Peyer's patch (tissue), 4 donors: ENCODE measurements at regions not wholly inside any gene's neighbourhood (a gene's known extent, or its start where the extent isn't known, plus 50 kb on each side); places are given as distances from the start of the nearest gene placed in this dataset.

Experiments used
- DNase-seq, 3 donors: peaks; one replicate each; pipeline ENCODE4 v3.0.0-alpha.2; 2017 to 2019
- H3K27ac ChIP-seq, 4 donors: fragments of 200-600 bp; sonication (generic); one replicate each; pipeline ENCODE4 v1.5.1; 2016 to 2019
- H3K27me3 ChIP-seq, 2 donors: fragments of 200-600 bp; sonication (generic); one replicate each; pipeline ENCODE4 v1.5.1; 2019
- H3K36me3 ChIP-seq, 3 donors: fragments of 200-600 bp; sonication (generic); one replicate each; pipeline ENCODE4 v1.5.1; 2016 to 2019
- H3K4me1 ChIP-seq, 4 donors: fragments of 200-600 bp; sonication (generic); one replicate each; pipeline ENCODE4 v1.5.1; 2016 to 2019
- H3K4me3 ChIP-seq, 4 donors: fragments of 200-600 bp; sonication (generic); 1 replicate in 3 of 4; 2 replicates in 1 of 4; pipeline ENCODE4 v1.5.1; 2016 to 2019; ENCODE audit warnings: mild to moderate bottlenecking in 1 of 4
- H3K9me3 ChIP-seq, 4 donors: fragments of 200-600 bp; sonication (generic); one replicate each; pipeline ENCODE4 v1.5.1; 2016 to 2019; ENCODE audit warnings: mild to moderate bottlenecking in 1 of 4
- POLR2A ChIP-seq, 2 donors: fragments of 450-650 bp; IDR thresholded peaks; one replicate each; pipeline ENCODE4 v1.5.1; 2017; ENCODE audit warnings: antibody characterized with exemption in 2 of 2, mild to moderate bottlenecking in 2 of 2, moderate library complexity in 2 of 2
- TF ChIP-seq, protein P1 (sequence below), 6 experiments: fragments of 450-650 bp in 4 of 6; fragments of 200-600 bp in 2 of 6; sonication (generic) in 1 of 6; IDR thresholded peaks; one replicate each; pipeline ENCODE4 v1.5.1; 2017 to 2019; ENCODE audit warnings: antibody characterized with exemption in 6 of 6, mild to moderate bottlenecking in 3 of 6, moderate library complexity in 1 of 6

DNA sequence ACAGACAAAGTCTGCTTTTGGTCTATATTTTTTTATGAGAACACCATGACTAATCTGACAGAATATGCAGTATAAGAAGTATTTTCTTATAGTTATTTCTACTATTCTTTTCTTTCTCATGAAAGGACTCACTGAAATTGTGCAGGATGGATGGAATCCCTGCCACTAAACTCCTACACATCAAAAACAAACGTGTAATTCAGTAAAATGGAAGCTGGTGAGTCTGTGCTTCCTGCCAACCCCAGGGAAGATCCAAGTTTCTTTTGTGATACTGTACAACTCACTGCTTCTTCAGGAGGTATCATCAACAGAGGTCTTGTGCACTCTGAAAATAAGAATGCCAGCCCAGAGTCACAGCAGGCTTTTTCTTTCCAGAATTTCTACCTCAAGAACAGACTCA, 241.2 kb downstream of the MRPL39 start:
- Histone ChIP-seq H3K36me3 (no peaks in the 10 kb centered on the region), H3K27me3 (no peaks in the 10 kb centered on the region), H3K4me1 (no peaks in the 10 kb centered on the region), H3K9me3 (no peaks in the 10 kb centered on the region), H3K27ac (no peak overlapping the region), H3K4me3 (no peak overlapping the region)
- TF ChIP-seq, protein P1, sequence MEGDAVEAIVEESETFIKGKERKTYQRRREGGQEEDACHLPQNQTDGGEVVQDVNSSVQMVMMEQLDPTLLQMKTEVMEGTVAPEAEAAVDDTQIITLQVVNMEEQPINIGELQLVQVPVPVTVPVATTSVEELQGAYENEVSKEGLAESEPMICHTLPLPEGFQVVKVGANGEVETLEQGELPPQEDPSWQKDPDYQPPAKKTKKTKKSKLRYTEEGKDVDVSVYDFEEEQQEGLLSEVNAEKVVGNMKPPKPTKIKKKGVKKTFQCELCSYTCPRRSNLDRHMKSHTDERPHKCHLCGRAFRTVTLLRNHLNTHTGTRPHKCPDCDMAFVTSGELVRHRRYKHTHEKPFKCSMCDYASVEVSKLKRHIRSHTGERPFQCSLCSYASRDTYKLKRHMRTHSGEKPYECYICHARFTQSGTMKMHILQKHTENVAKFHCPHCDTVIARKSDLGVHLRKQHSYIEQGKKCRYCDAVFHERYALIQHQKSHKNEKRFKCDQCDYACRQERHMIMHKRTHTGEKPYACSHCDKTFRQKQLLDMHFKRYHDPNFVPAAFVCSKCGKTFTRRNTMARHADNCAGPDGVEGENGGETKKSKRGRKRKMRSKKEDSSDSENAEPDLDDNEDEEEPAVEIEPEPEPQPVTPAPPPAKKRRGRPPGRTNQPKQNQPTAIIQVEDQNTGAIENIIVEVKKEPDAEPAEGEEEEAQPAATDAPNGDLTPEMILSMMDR (IDR thresholded peaks at IDR 0.05): no peak
- TF ChIP-seq POLR2A (IDR thresholded peaks at IDR 0.05): no peak
- no peak for DNase-seq

DNA sequence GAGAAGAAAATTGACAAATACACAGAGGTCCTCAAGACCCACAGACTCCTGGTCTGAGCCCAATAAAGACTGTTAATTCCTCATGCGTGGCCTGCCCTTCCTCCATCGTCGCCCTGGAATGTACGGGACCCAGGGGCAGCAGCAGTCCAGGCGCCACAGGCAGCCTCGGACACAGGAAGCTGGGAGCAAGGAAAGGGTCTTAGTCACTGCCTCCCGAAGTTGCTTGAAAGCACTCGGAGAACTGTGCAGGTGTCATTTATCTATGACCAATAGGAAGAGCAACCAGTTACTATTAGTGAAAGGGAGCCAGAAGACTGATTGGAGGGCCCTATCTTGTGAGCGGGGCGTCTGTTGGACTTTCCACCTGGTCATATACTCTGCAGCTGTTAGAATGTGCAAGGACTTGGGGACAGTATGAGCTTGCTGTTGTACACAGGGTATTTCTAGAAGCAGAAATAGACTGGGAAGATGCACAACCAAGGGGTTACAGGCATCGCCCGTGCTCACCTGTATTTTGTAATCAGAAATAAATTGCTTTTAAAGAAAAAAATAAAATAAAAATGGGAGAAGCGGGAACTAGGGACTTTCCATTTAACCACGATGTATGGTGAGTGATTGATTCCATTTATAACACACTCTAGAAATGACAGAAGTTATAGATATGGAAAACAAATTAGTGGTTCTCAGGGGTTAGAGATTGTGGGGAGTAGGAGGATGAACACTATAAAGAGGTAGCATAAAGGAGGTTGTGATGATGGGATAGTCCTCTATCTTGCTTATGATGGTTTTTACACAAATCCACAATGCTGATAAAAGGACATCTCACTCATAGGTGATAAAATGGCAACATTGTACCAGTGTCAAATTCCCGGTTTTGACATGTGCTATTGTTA, 244.7 kb downstream of the MRPL39 start:
- no peak for DNase-seq

DNA sequence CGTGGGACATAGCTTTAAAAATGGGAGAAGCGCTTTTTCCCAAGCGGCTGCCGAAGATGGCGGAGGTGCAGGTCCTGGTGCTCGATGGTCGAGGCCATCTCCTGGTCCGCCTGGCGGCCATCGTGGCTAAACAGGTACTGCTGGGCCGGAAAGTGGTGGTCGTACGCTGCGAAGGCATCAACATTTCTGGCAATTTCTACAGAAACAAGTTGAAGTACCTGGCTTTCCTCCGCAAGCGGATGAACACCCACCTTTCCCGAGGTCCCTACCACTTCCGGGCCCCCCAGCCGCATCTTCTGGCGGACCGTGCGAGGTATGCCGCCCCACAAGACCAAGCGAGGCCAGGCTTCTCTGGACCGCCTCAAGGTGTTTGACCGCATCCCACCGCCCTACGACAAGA, 245.5 kb downstream of the MRPL39 start:
- no peaks in the 10 kb centered on the region for H3K27me3 ChIP-seq
- no peaks in the 10 kb centered on the region for H3K4me1 ChIP-seq
- no peak for TF ChIP-seq POLR2A (IDR thresholded peaks at IDR 0.05)
- TF ChIP-seq, protein P1 (IDR thresholded peaks at IDR 0.05): no peak
- H3K27ac ChIP-seq: no peak overlapping the region
- H3K4me3 ChIP-seq: no peak overlapping the region
- no peaks in the 10 kb centered on the region for H3K9me3 ChIP-seq
- no peak for DNase-seq
- no peaks in the 10 kb centered on the region for H3K36me3 ChIP-seq

More for the DNA sequence above, 244.7 kb downstream of the MRPL39 start:
- Histone ChIP-seq H3K4me3 (no peak overlapping the region), H3K36me3 (no peaks in the 10 kb centered on the region), H3K4me1 (no peaks in the 10 kb centered on the region), H3K27me3 (no peaks in the 10 kb centered on the region), H3K9me3 (no peaks in the 10 kb centered on the region), H3K27ac (no peak overlapping the region)
- TF ChIP-seq POLR2A (IDR thresholded peaks at IDR 0.05): no peak
- TF ChIP-seq, protein P1 (IDR thresholded peaks at IDR 0.05): no peak

DNA sequence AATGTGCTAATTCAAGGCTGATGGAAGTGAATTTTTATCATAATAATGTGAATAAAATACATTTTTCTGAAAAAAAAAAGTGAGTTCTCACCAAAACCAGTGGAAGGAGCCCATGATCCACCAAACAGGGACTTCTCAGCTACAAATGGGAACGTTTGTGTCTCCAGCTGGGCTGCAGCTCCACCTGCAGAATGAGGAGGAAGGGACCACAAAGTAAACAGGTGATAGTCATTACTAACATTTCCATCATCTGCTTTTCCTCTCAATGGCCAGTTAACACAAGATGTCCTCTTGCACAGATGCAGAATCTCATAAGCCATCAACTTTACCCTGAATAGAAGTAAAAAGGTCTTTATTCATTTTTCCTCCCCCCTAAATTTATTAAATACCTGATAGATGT, 246.2 kb downstream of the MRPL39 start:
- TF ChIP-seq POLR2A (IDR thresholded peaks at IDR 0.05): no peak
- TF ChIP-seq, protein P1 (IDR thresholded peaks at IDR 0.05): no peak

DNA sequence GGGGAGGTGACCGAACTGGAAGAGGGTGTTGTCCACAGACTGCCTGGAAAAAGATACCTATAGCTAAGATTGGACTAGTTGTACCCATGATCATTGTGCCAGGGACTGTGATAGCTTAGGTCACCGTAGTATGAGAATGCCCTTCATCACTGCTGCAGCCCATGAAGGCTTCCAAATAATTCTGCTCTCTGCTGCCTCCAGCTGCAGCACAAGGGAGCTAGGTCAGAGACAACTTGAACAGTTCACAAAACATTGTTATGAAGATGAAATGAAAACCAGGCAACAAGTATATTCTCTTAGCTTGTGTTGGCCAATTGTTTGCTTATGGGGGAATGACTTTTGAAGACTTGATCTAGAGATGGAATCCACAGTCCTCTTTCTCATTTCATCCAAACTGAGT, 246.7 kb downstream of the MRPL39 start:
- Histone ChIP-seq H3K9me3 (no peaks in the 10 kb centered on the region), H3K27ac (no peak overlapping the region), H3K4me1 (no peaks in the 10 kb centered on the region), H3K36me3 (no peaks in the 10 kb centered on the region), H3K27me3 (no peaks in the 10 kb centered on the region), H3K4me3 (no peak overlapping the region)
- DNase-seq: no peak
- TF ChIP-seq POLR2A (IDR thresholded peaks at IDR 0.05): no peak
- TF ChIP-seq, protein P1 (IDR thresholded peaks at IDR 0.05): no peak

More for the DNA sequence above, 246.2 kb downstream of the MRPL39 start:
- no peaks in the 10 kb centered on the region for H3K4me1 ChIP-seq
- no peaks in the 10 kb centered on the region for H3K27me3 ChIP-seq
- no peak for DNase-seq
- no peak overlapping the region for H3K4me3 ChIP-seq
- H3K27ac ChIP-seq: no peak overlapping the region
- H3K36me3 ChIP-seq: no peaks in the 10 kb centered on the region
- H3K9me3 ChIP-seq: no peaks in the 10 kb centered on the region
